GM04503 (cell line): ENCODE measurements at regions not wholly inside any gene's neighbourhood (a gene's known extent, or its start where the extent isn't known, plus 50 kb on each side); places are given as distances from the start of the nearest gene placed in this dataset.

Source experiments
- DNase-seq: peaks from one replicate; pipeline ENCODE4 v3.0.0-alpha.2; 2012; ENCODE audit warnings: low read depth

DNA sequence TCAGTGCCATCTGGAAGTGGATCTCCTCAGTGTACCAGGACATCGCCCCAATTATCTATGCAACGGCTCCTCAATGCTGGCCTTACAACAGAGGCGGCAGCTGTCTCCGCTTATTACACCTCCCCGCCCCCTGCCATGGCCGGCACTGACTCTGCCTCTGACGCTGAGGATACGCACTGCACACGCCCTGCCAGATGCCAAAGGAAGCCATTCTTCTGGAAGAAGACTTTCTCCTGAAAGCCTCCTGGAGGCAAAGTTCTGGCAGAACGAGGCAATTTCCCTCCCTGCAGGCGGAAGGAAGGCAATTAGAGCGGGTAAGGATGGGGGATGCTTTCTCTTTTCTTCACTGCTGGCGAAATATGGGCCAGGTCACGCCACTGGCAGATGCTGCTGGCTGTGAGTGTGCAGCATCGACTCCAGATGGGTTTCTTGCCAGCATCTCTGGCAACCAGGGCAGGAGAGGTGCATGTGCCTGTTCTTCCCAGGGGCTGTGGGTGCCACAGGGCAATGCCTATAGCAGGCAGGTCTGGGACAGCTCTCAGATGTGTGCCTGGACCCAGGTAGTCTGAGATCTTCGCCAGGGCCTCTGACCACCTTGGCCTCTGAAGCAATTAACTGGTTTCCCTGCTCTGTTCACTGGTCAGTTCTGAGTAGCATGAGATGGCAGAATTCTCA is 62.2 kb upstream of the MRPS22 start:
- DNase-seq: peak; percentile 72

DNA sequence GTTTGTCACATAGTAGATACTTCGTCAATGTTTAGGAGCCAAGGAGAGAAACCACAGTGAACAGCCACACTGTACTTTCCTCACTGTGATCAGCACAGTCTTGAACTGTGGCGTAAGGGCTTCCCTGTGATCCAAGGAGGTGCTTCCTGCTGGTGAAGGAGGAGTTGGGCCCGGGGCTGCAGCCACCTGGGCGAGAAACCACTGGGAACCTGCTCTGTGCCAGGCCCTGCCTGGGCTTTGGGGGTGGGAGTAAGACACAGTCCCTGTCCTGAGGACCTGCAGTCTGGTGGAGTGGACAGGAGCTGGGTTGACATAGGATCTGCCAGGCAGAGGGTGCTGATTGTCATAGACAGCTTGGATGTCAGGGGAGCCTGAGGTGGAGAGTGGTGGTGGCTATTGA is 60.5 kb upstream of the MRPS22 start:
- DNase-seq: no peak

DNA sequence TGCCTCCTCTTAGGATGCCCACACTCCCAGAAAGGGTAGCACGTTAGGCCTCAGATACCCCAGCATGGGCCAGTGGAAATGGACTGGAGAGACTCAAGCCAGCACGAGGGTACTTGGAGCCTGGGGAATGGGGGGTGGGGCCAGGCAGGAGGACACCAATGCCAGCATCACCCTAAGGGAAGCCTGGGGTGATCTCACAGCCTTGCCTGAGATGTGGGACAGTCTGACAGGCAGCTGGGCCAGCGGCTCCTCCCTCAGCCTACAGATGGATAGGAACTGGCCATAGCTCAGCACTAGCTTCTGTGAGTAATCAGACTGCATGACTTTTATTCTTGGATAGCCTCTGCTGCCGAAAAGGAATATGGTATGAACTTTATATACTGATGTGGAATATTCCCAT is 59.6 kb upstream of the MRPS22 start:
- no peak for DNase-seq

DNA sequence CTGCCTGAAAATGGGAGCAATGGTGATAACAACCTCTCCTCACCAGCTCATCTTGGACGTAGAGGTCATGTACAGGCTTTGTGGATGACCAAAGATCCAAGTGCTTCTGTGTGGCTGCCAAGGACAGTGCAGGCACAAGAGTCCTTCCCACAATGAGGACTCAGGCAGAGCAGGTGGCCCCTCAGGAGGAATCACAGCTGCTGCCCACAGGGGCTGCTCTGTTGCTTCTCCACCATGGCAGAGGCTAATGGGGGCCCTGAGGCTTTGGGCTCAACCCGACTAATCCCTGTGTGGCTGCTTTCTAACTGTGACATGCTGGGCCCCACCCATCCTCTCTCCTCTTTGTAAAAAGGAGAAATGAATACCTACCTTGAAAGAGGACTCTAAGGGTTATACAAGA is 58.1 kb upstream of the MRPS22 start:
- no peak for DNase-seq

DNA sequence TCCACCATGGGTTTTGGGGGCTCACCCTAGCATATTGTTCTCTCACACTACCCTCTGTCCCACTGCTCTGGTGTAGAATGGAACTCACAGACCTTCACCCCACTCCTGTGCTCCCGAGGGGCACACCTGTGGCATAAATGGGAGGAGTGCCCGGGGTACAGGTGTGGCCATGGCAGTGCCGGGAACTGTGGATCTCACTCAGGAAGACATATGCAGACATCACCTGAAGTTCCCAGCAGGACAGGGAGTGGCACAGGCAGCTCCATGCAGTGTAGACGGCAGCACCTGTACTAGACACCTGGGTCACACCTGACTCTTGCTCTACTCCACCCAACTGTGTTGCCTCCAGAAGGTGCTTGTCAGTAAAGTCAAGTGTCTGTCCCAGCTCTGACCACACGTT is 57.6 kb upstream of the MRPS22 start:
- DNase-seq: no peak

DNA sequence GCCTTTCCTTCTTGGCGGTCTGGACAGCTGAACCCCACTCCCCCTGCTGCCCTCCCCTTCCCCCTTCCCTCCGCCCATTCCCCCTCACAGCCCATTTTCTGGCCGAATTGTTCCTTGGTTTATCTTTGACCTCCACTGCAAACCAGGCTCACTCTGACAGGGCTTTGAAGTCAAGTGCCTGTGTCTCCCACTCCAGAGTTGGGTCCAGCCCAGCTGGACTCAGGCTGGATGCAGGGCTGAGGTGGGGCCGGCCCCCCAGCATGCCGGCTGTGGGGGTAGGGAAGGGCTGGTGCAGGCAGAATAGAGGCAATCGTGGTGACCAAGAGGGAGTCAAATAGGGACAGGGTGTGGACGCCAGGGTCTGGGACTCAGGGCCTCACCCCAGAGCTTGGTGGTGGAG is 57.0 kb upstream of the MRPS22 start:
- DNase-seq: no peak

DNA sequence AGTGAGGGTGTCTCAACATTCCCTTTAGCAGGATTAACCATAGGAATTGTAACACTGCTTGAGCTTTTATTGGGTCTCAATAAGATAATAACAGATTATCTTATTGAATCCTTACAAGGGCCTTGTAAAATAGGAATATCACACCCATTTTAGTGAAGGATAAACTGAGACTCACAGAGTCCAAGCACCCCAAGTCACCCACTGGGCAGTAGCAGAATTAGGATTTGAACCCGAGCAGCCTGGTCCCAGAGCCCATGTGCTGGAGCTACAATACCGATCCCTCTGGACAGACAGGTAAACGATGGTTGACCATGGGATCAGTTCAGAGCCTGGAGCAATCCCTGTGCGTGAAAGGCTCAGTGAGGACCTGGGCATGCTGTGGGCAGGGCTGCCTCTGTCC is 56.3 kb upstream of the MRPS22 start:
- DNase-seq: no peak

DNA sequence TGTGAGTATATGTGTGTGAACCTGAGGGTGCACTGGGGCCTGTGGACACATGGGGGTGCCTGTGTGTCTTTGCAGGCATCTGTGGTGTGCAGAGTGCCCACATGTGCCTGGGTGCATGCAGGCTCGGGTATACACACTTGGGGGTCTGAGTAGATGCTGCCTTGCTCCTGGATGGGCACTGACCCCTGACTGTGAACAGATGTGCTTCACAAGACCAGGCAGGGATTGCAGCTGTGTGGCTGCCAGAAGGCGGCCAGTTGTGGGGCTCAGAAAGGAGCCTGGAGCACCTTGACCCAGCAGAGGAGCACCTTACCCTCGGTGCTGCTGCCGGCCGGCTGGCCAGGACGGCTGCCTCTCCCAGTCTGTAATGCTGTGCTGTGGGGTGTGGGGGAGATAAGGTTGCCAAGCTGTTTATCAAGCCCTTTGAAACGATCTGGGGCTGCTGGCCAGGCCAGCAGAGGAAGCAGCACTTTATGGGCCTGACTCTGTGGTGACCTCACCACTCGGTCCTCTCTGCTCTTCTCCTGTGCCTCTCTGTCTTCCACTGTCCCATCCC is 55.5 kb upstream of the MRPS22 start:
- DNase-seq: no peak

DNA sequence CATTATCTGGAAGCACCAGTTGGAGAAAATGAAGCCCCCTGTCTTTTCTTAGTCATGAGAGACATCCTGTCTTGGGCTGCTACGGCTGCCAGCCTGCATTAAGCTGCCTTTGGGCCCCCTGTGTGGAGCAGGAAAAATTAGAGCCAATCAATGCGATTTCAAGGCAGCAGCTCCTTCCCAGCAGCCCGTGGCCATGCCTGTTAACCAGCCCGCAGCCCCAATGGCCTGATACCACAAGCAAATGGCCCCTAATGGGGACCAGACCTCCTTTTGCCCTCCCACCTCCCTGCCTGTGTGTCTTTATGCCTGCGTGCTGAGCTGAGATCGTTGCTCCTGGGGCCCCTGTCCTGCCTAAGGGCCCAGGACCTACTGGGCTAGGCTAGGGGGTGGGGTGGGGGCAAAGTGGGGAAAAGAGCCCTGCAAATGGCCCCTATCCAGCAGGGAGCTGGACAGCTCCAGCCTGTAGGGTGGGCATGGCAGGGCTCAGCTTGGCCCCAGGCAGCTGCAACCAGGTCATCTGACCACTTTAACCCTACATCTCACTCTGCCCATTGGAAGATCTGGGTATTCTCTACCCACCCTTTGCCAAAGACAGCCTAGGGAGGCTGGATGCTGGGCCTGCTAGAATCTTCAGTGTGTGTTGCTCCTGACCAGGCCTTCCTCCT is 53.8 kb upstream of the MRPS22 start:
- DNase-seq: no peak

DNA sequence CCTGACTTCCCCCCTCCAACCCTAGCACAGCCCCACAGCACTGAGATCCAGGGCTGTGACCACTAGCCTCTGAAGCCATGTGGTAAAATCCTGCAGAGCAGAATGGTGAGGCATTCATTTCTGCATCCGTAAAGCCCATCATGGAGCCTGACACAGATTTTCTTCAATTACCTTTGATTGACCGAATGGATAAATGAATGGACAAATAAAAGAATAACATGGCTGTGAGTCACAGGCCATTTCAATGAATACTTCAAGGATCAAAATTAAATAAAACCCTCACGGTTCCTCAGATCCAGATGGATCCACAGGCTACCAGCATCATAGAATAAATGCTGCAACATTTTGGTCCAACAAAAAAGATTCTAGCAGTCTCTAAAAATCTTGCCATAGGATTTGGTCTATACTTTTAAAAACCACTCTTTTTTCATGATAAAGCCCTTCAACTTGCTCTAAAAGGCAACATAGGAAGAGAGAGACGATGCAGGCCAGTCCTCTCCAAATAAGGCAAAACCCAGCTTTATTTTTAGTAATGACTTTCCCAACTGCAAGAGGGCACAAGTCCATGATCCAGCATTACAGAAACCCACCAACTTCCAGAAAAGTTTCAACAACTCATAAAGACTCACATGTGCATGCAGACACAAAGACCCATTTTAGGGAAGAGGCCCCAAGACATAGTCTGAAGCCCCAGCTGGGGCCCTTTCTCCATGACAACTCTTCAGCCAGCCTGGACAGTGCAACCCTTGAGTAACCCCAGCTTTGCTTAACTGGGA is 52.4 kb upstream of the MRPS22 start:
- no peak for DNase-seq

DNA sequence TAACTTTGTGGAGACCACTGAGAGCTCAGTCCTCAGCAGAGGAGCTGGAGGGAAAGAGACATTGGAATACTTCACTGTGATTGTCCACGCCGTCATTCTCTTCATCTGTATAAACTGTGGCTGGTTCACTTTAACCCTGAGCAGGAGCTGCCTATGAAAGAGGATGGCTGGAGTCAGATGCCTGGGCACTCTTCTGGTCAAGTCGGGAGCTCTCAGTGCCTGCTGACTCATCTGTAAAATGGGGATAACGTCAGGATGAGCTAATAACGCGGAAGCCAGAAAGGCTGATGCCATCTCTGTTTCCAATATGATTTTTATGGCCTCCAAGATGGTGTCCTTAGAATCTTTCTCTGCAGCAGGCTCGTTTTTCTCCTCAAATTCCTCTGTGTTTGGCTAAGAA is 51.6 kb upstream of the MRPS22 start:
- DNase-seq: no peak

DNA sequence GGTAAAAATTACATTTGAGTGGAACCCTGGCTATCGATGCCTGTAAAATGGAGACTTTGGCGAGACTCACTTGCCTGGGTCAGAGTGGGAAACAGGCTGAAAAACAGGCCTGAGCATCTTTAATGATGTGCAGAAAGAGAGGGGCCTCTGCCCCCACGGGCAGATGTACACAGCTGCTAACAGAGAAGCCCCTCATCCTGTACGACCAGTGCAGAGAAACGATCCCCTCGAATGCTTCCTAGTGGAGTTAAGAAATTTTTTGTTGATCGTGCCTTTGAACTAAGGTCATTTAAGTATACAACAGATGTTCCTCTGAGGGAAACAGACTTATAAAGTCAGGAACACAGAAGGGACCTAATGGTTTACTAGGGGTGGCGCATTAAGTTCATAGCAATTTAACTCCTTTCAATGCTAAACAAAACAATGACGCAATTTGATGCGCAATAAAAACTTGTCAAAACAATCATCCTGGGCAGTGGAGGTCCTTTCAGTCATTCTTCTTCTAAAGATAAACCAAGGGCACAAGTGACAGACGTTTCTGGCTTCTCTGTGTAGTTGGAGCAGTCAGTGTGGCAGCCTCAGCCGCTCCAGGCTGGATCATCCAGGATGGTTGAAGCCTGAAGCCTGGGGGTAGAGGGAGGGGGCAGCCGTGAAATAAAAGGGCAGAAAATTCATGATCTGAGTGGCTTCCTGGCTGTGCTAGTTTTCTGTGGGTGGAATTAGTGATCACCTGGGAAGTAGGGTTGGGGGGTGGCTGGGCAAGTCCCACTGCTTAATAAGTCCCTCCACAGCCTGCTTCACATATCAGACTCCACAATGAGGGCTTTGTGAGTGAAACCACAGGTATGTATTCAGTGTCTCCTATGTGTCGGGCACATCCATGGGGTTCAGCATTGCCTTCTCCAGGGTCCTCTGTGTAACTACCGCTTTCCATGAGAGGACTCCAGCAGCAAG is 50.8 kb upstream of the MRPS22 start:
- no peak for DNase-seq

DNA sequence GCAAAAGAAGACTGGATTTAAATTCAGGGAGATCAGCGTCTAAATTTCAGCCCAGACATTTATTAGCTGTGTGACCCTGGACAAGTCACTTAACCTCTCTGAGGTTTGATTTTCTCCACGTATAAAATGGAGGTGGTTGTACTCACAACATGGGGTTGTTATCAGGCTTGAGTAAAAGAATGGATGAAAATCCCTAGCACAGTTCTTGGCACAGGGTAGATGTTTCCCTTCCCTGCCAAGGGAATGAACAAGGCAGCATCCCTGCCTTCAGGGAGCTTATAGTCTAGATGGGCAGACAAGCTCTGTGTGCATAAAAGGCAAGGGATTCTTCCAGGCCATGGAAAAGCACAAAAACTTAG is 50.2 kb upstream of the MRPS22 start:
- no peak for DNase-seq
